ENCODE measurements at regions not wholly inside any gene's neighbourhood (a gene's known extent, or its start where the extent isn't known, plus 50 kb on each side); places are given as distances from the start of the nearest gene placed in this dataset.

DNA sequence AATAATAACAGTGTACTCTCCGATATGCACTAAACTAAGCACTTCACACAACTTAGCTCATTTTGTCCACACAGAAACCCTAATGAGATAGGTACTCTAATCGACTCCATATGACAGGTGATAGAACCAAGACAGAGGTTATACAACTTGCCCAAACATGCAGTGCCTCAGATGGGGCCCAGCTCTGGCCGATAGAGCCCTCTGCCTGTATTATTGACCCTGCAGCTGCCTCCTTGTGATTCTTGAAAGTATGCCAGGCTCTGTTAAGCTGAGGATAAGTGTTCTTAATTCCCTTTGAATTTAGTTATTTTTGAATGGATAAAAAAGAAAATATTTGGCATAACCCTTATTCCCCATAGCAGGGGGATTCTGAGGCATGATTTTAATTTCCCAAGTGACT lies 78.5 kb downstream of the HMHB1 start:
- CTCF ChIA-PET = no interaction called here
- no peak overlapping the region for H3K4me3 ChIP-seq (ENCODE audit: low read depth, low read length)
- POLR2A ChIA-PET = interaction anchor here (0.6 kb wide), 1 partner anchor 8 kb away, joined by 3 read pairs; no protein-coding TSS in a partner anchor
- no peak overlapping the region for H3K27ac ChIP-seq (ENCODE audit: low read depth, low read length)
- TF ChIP-seq CTCF (IDR thresholded peaks at IDR 0.05; ENCODE audit: low read depth, low read length) = no peak
- DNase-seq (ENCODE audit: low read depth, low spot score) = no peak
- H3K27me3 ChIP-seq (ENCODE audit: control insufficient read depth, insufficient read depth, low read length) = no peaks in the 10 kb centered on the region
- H3K9me3 ChIP-seq (ENCODE audit: control insufficient read depth, insufficient read depth, low read length) = no peaks in the 10 kb centered on the region

DNA sequence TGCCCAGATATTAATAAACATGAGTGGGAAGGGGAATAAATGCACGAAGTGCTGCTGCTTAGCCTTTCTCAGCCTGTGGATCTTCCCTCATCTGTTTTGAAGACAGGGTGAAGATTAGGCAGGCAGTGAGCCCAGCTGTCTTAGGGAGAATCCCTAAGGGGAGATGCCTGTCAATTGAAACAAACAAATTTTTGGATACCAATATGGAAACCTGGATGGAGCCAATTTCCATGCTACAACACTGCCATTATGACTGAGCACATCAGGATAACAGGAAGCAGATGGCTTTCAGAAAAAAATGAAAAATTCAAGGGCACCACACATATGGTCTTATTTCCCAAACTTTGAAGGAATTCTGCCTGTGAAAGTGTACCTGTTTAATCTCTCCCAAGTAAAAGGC lies 80.3 kb downstream of the HMHB1 start:
- H3K27ac ChIP-seq (ENCODE audit: low read depth, low read length) = no peak overlapping the region
- no peaks in the 10 kb centered on the region for H3K27me3 ChIP-seq (ENCODE audit: control insufficient read depth, insufficient read depth, low read length)
- no peak for TF ChIP-seq CTCF (IDR thresholded peaks at IDR 0.05; ENCODE audit: low read depth, low read length)
- no peaks in the 10 kb centered on the region for H3K9me3 ChIP-seq (ENCODE audit: control insufficient read depth, insufficient read depth, low read length)
- no peak for DNase-seq (ENCODE audit: low read depth, low spot score)
- ChIA-PET CTCF (no interaction called here), POLR2A (no interaction called here)
- H3K4me3 ChIP-seq (ENCODE audit: low read depth, low read length) = no peak overlapping the region

- DNase-seq (ENCODE audit: low read depth, low spot score) = no peak
- POLR2A ChIA-PET = no interaction called here
- no peaks in the 10 kb centered on the region for H3K9me3 ChIP-seq (ENCODE audit: control insufficient read depth, insufficient read depth, low read length)
These were observed 80.9 kb downstream of the HMHB1 start for GRCh38 chr5:143892908-143893307.

GRCh38 chr5:143893638-143894037 lies 81.7 kb downstream of the HMHB1 start:
- no peak for DNase-seq (ENCODE audit: low read depth, low spot score)
- POLR2A ChIA-PET = no interaction called here
- no peak overlapping the region for H3K4me3 ChIP-seq (ENCODE audit: low read depth, low read length)
- no peak overlapping the region for H3K27ac ChIP-seq (ENCODE audit: low read depth, low read length)
- no peaks in the 10 kb centered on the region for H3K27me3 ChIP-seq (ENCODE audit: control insufficient read depth, insufficient read depth, low read length)
- no peaks in the 10 kb centered on the region for H3K9me3 ChIP-seq (ENCODE audit: control insufficient read depth, insufficient read depth, low read length)
- CTCF ChIA-PET = interaction anchor here (0.9 kb wide), 1 partner anchor 1180 kb away, joined by 3 read pairs; no protein-coding TSS in a partner anchor
- no peak for TF ChIP-seq CTCF (IDR thresholded peaks at IDR 0.05; ENCODE audit: low read depth, low read length)

More at GRCh38 chr5:143892908-143893307, 80.9 kb downstream of the HMHB1 start:
- no peak for TF ChIP-seq CTCF (IDR thresholded peaks at IDR 0.05; ENCODE audit: low read depth, low read length)
- H3K4me3 ChIP-seq (ENCODE audit: low read depth, low read length) = no peak overlapping the region
- no peaks in the 10 kb centered on the region for H3K27me3 ChIP-seq (ENCODE audit: control insufficient read depth, insufficient read depth, low read length)
- no peak overlapping the region for H3K27ac ChIP-seq (ENCODE audit: low read depth, low read length)
- CTCF ChIA-PET = interaction anchor here (0.9 kb wide), 1 partner anchor 1180 kb away, joined by 3 read pairs; no protein-coding TSS in a partner anchor

GRCh38 chr5:143896516-143896915 lies 84.6 kb downstream of the HMHB1 start:
- TF ChIP-seq CTCF (IDR thresholded peaks at IDR 0.05; ENCODE audit: low read depth, low read length) = no peak
- H3K27ac ChIP-seq (ENCODE audit: low read depth, low read length) = no peak overlapping the region
- no peaks in the 10 kb centered on the region for H3K27me3 ChIP-seq (ENCODE audit: control insufficient read depth, insufficient read depth, low read length)
- CTCF ChIA-PET = no interaction called here
- POLR2A ChIA-PET = no interaction called here
- DNase-seq (ENCODE audit: low read depth, low spot score) = no peak
- H3K9me3 ChIP-seq (ENCODE audit: control insufficient read depth, insufficient read depth, low read length) = no peaks in the 10 kb centered on the region
- no peak overlapping the region for H3K4me3 ChIP-seq (ENCODE audit: low read depth, low read length)

Data from AG04450 (cell line).